ENCODE measurements at regions not wholly inside any gene's neighbourhood (a gene's known extent, or its start where the extent isn't known, plus 50 kb on each side); places are given as distances from the start of the nearest gene placed in this dataset.
"Not testable (repeated sequence)": the region's sequence is repeated elsewhere in the genome, so short reads cannot be mapped to it uniquely, and the experiment has no call there.

- no peak for DNase-seq
Observed at GRCh38 chr13:48810013-48810412, 156.3 kb downstream of the CYSLTR2 start.

GRCh38 chr13:48813518-48813917, 159.8 kb downstream of the CYSLTR2 start:
- no peak for DNase-seq

- no peak for DNase-seq
Observed at GRCh38 chr13:48816700-48817099, 159.0 kb upstream of the FNDC3A start.

- no peak for DNase-seq
Observed at GRCh38 chr13:48817166-48817802, 158.4 kb upstream of the FNDC3A start.

- DNase-seq, result no peak
Observed at GRCh38 chr13:48818495-48819356, 157.0 kb upstream of the FNDC3A start.

GRCh38 chr13:48819376-48819775, 156.3 kb upstream of the FNDC3A start:
- DNase-seq, result no peak

GRCh38 chr13:48819899-48820298, 155.8 kb upstream of the FNDC3A start:
- no peak for DNase-seq

- DNase-seq, result not testable (repeated sequence)
Observed at GRCh38 chr13:48823526-48823925, 152.2 kb upstream of the FNDC3A start.

GRCh38 chr13:48826039-48826438, 149.7 kb upstream of the FNDC3A start:
- no peak for DNase-seq

GRCh38 chr13:48826922-48827454, 148.7 kb upstream of the FNDC3A start:
- DNase-seq, result not testable (repeated sequence)

GRCh38 chr13:48827709-48828108, 148.0 kb upstream of the FNDC3A start:
- no peak for DNase-seq

GRCh38 chr13:48828962-48829411, 146.7 kb upstream of the FNDC3A start:
- no peak for DNase-seq

GRCh38 chr13:48829536-48829935, 146.2 kb upstream of the FNDC3A start:
- no peak for DNase-seq

GRCh38 chr13:48831248-48831647, 144.5 kb upstream of the FNDC3A start:
- no peak for DNase-seq

- DNase-seq, result no peak
Observed at GRCh38 chr13:48833412-48833811, 142.3 kb upstream of the FNDC3A start.

GRCh38 chr13:48835326-48835725, 140.4 kb upstream of the FNDC3A start:
- not testable (repeated sequence) for DNase-seq

GRCh38 chr13:48838193-48838973, 137.3 kb upstream of the FNDC3A start:
- no peak for DNase-seq

- DNase-seq, result no peak
Observed at GRCh38 chr13:48839171-48839570, 136.5 kb upstream of the FNDC3A start.

GRCh38 chr13:48840366-48840765, 135.3 kb upstream of the FNDC3A start:
- DNase-seq, result no peak

- no peak for DNase-seq
Observed at GRCh38 chr13:48842316-48842715, 133.4 kb upstream of the FNDC3A start.

- no peak for DNase-seq
Observed at GRCh38 chr13:48843630-48844380, 131.9 kb upstream of the FNDC3A start.

GRCh38 chr13:48844676-48845075, 131.0 kb upstream of the FNDC3A start:
- no peak for DNase-seq
